ENCODE measurements at regions not wholly inside any gene's neighbourhood (a gene's known extent, or its start where the extent isn't known, plus 50 kb on each side); places are given as distances from the start of the nearest gene placed in this dataset.

DNA sequence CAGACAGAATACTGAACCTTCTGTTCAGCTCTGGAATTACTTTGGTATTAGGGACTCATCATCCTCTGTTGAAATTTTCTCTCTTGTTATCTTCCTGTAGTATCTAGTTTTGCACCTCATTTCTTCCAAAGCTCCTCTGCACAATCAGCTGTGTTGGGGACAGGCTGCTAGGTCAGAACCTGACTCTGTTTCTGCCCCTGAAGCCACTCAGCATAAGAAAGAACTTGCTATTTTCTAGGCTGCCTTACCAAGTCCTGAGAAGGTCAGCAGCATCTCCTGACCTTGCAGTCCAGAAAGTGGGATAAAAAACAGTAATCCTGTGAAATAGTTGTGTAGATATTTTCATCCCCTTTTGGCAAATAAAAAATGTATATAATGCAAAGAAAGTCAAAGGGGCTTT is 862.6 kb downstream of the SORCS3 start:
- Histone ChIP-seq H3K36me3 (no peaks in the 10 kb centered on the region), H3K27ac (no peak overlapping the region), H3K27me3 (no peaks in the 10 kb centered on the region), H3K4me3 (no peak overlapping the region), H3K9me3 (no peaks in the 10 kb centered on the region), H3K4me1 (no peaks in the 10 kb centered on the region)
- TF ChIP-seq, protein P1, sequence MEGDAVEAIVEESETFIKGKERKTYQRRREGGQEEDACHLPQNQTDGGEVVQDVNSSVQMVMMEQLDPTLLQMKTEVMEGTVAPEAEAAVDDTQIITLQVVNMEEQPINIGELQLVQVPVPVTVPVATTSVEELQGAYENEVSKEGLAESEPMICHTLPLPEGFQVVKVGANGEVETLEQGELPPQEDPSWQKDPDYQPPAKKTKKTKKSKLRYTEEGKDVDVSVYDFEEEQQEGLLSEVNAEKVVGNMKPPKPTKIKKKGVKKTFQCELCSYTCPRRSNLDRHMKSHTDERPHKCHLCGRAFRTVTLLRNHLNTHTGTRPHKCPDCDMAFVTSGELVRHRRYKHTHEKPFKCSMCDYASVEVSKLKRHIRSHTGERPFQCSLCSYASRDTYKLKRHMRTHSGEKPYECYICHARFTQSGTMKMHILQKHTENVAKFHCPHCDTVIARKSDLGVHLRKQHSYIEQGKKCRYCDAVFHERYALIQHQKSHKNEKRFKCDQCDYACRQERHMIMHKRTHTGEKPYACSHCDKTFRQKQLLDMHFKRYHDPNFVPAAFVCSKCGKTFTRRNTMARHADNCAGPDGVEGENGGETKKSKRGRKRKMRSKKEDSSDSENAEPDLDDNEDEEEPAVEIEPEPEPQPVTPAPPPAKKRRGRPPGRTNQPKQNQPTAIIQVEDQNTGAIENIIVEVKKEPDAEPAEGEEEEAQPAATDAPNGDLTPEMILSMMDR (IDR thresholded peaks at IDR 0.05), result no peak
- no peak for DNase-seq (ENCODE audit: low spot score)

DNA sequence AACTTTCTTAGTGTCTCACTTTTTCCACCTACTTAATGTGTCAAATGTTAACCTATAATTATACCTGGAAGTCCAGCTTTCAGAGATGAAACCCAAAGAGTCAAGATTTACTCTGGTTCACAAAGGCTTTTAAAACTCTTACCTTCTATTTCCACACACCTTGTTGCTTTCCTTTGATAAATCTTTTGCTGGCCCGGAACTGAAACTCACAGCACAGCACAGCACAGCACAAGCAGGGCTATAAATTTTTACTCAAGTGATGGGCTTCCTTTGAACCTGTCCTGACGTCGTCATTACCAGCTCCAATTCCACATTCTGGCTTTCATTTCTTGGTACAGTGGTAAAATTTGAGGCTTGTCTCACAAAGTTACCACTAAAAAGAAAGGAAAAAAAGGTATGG is 861.0 kb downstream of the SORCS3 start:
- Histone ChIP-seq H3K27me3 (no peaks in the 10 kb centered on the region), H3K4me3 (no peak overlapping the region), H3K27ac (no peak overlapping the region), H3K9me3 (no peaks in the 10 kb centered on the region), H3K4me1 (no peaks in the 10 kb centered on the region), H3K36me3 (no peaks in the 10 kb centered on the region)
- DNase-seq (ENCODE audit: low spot score), result no peak
- TF ChIP-seq, protein P1 (IDR thresholded peaks at IDR 0.05), result no peak

DNA sequence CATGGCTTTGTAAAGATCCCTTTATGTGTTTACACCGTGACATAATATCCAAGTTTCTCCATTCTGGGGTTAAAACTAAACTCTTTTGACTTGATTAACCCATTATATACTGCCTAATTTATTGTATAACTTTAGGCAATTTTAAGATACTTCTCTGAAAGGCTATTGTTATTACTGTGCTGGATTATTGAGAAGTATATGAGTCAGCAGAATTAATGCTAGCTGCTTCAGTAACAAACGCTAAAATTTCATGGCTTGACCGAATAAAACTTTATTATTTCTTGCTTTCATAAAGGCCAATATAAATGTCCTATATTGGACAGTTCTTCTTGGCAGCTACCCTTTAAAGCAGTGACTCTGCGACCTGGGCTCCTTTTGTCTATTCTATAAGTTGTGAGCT is 853.9 kb downstream of the SORCS3 start:
- H3K27me3 ChIP-seq, result no peaks in the 10 kb centered on the region
- no peak overlapping the region for H3K27ac ChIP-seq

DNA sequence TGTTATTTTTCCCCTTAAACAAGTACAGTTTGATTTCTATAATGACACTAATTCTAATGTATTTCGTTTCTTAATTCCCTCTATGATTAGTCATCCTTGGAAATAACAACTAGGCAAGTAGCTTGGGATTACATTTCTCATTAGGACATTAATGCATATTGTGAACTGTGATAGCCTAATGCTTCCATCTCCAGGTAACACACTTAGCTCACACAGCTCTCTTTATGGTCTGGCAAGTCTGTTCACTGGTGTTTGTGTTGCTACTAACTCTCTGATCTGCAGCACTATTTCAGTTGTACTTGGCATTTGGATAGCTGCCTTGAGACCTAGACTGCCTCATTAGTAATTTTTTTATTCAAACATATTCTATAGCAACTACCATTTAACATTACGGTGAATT is 853.2 kb downstream of the SORCS3 start:
- Histone ChIP-seq H3K9me3 (no peaks in the 10 kb centered on the region), H3K4me1 (no peaks in the 10 kb centered on the region), H3K36me3 (no peaks in the 10 kb centered on the region), H3K27me3 (no peaks in the 10 kb centered on the region), H3K27ac (no peak overlapping the region), H3K4me3 (no peak overlapping the region)
- TF ChIP-seq, protein P1 (IDR thresholded peaks at IDR 0.05), result no peak
- DNase-seq (ENCODE audit: low spot score), result no peak

More for the DNA sequence above, 853.9 kb downstream of the SORCS3 start:
- no peaks in the 10 kb centered on the region for H3K4me1 ChIP-seq
- no peak overlapping the region for H3K4me3 ChIP-seq
- DNase-seq (ENCODE audit: low spot score), result no peak
- TF ChIP-seq, protein P1 (IDR thresholded peaks at IDR 0.05), result no peak
- no peaks in the 10 kb centered on the region for H3K9me3 ChIP-seq
- no peaks in the 10 kb centered on the region for H3K36me3 ChIP-seq

DNA sequence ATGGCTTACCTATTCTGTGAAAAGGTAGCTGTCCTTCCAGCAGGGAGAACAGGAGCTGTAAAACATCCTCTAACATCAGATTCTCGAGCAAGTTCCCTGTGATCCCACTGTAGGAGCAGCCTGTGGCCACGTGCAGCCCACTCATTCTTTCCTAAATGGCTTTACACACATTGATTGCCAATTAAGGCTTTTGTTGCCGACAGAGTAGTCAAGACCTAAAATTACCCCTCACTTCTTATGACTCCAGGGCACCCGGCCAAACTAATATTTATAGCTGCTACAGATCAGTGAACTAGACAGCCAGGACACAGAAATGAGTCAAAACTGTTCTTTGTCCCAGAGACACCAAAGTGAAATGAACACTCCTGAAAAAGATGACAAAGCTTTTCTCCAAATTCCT is 832.1 kb downstream of the SORCS3 start:
- no peaks in the 10 kb centered on the region for H3K36me3 ChIP-seq
- peak; percentile 58 for DNase-seq (ENCODE audit: low spot score)
- TF ChIP-seq, protein P1 (IDR thresholded peaks at IDR 0.05), result no peak
- no peaks in the 10 kb centered on the region for H3K27me3 ChIP-seq
- H3K9me3 ChIP-seq, result no peaks in the 10 kb centered on the region
- peak overlapping the region in 1 of 2 donors; percentile 25 for H3K4me3 ChIP-seq
- peak overlapping the region in 1 of 2 donors; percentile 71 for H3K27ac ChIP-seq
- H3K4me1 ChIP-seq, result no peaks in the 10 kb centered on the region

DNA sequence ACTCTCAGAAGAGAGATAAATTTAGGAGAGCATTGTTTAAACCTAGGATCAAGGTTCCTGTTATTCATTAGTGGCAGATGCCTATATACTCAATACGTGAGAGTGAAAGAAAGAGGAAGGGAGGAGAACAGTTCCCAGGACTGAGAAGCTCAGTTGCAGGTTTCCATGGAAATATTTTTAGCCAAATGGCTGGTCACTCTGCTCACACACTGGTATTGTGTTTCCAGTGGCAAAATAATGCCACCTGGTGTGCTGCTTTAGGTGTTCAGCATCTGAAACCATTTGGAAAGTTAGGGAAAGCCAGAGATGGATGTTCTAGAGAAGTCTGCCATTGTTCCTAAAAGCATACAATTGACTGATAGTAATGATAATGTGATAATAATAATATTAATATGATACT is 827.7 kb downstream of the SORCS3 start:
- DNase-seq (ENCODE audit: low spot score), result no peak
- H3K9me3 ChIP-seq, result no peaks in the 10 kb centered on the region
- H3K36me3 ChIP-seq, result no peaks in the 10 kb centered on the region
- no peaks in the 10 kb centered on the region for H3K27me3 ChIP-seq
- TF ChIP-seq, protein P1 (IDR thresholded peaks at IDR 0.05), result no peak
- no peaks in the 10 kb centered on the region for H3K4me1 ChIP-seq
- no peak overlapping the region for H3K4me3 ChIP-seq
- no peak overlapping the region for H3K27ac ChIP-seq

Measured in right atrium auricular region (tissue), 2 donors.